ENCODE measurements at regions not wholly inside any gene's neighbourhood (a gene's known extent, or its start where the extent isn't known, plus 50 kb on each side); places are given as distances from the start of the nearest gene placed in this dataset.

- TF ChIP-seq CTCF (IDR thresholded peaks at IDR 0.05; ENCODE audit: low read length), result no peak
- no peak for TF ChIP-seq EZH2 (IDR thresholded peaks at IDR 0.05; ENCODE audit: borderline replicate concordance, low read length)
Measured at GRCh38 chr15:95180530-95180929, 949.2 kb downstream of the MCTP2 start.
